ENCODE measurements at regions not wholly inside any gene's neighbourhood (a gene's known extent, or its start where the extent isn't known, plus 50 kb on each side); places are given as distances from the start of the nearest gene placed in this dataset.

DNA sequence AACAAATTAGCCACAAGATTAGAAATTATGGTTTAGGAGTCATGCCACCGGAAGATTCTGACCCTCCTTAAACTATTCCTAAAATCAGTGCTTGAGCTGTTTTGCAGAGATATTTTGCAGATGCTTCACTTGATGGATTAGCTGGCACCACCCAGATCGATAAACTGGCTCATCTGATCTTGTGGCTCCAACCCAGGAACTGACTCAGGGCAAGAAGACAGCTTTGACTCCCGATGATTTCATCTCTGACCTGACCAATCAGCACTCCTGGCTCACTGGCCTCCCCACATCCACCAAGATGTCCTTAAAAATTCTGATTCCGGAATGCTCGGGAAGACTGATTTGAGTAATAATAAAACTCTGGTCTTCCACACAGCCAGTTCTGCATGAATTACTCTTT lies 221.6 kb downstream of the RHOU start:
- TF ChIP-seq SPI1 (IDR thresholded peaks at IDR 0.05; ENCODE audit: low read depth, low read length): no peak
- TF ChIP-seq POLR2AphosphoS5 (IDR thresholded peaks at IDR 0.05; ENCODE audit: low read depth, low read length): no peak
- TF ChIP-seq POLR2A (IDR thresholded peaks at IDR 0.05; ENCODE audit: low read depth, low read length): no peak

All from GM12891 (cell line).